ENCODE measurements at regions not wholly inside any gene's neighbourhood (a gene's known extent, or its start where the extent isn't known, plus 50 kb on each side); places are given as distances from the start of the nearest gene placed in this dataset.

DNA sequence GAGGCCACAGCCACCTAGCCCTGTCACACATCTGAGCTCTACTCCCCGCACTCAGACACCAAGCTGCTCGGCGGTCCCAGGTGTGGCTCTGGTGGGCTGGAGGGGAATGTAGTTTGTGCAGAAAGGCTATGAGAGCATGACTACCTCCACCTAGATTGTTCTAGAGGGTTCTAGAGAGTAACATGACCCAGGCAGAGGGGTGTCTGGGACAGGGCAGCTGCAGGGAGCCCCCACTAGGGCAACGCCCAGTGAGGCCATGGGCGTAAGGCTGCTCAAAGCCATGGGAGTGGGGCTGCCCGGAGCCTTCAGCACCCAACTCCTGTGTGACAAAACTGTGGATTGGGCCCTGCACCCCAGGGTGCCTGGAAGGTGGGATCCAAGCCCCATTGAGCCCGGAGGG lies 511.4 kb upstream of the MYT1L start:
- no peaks in the 10 kb centered on the region for H3K27me3 ChIP-seq (ENCODE audit: insufficient read depth, low read length, poor library complexity)

DNA sequence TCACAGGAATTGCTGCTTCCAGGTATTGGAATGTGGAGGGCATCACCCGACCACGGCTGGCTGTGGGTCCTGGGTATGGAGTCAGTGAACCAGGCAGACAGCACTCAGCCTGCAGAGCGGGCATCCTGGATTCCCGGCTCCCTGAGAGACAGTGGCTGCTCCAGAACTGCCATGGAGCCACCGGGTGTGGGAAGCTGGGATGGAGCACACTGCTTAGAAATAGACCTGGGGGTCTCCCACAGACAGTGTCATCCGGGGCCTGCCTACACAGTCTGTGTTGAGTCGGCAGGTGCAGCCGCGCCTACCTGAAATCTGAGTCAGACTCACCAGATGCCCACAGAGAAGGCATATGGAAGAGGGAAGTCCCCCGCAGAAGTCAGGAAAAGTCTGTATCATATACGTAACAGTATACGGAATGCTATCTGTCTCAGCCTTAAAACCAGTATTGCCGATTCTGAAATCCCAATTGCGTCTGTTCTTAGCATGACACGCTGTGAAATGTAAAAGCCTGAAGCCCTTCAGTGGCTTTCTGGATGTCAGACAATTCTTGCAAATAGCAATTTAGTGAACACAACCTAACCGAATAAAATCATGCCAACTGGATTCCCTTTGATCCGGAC lies 509.7 kb upstream of the MYT1L start:
- Histone ChIP-seq H3K56ac (ENCODE audit: low read length) (no peak overlapping the region), H3K9ac (ENCODE audit: low read length) (no peak overlapping the region), H3K27ac (ENCODE audit: low read depth, low read length) (no peak overlapping the region), H3K79me1 (ENCODE audit: low read length) (no peaks in the 10 kb centered on the region), H3K4me1 (ENCODE audit: control insufficient read depth, low read depth, low read length) (no peaks in the 10 kb centered on the region), H3K4me2 (ENCODE audit: low read length) (no peak overlapping the region), H3K27me3 (ENCODE audit: insufficient read depth, low read length, poor library complexity) (no peaks in the 10 kb centered on the region), H3K36me3 (ENCODE audit: control insufficient read depth, insufficient read depth, low read length) (no peaks in the 10 kb centered on the region), H2AK5ac (ENCODE audit: low read length) (no peak overlapping the region), H4K8ac (ENCODE audit: low read depth, low read length) (no peak overlapping the region), H3K4me3 (ENCODE audit: low read length) (no peak overlapping the region), H3K18ac (ENCODE audit: low read length) (no peak overlapping the region), H2BK15ac (replicated peaks; ENCODE audit: low read depth) (no peak overlapping the region), H3K79me2 (ENCODE audit: control insufficient read depth, insufficient read depth, low read length) (no peaks in the 10 kb centered on the region), H4K5ac (ENCODE audit: low read length) (no peak overlapping the region), H3K23ac (ENCODE audit: low read length) (no peak overlapping the region), H2BK5ac (ENCODE audit: low read length) (no peak overlapping the region), H2BK120ac (ENCODE audit: low read depth, low read length) (no peak overlapping the region), H3K4ac (ENCODE audit: low read depth, low read length) (no peak overlapping the region)
- no peak for DNase-seq
- WGBS (ENCODE audit: extremely low coverage, insufficient coverage, low lambda C conversion rate), result no CpG with 5 or more reads among the region's 17 CpGs

More for the DNA sequence above, 511.4 kb upstream of the MYT1L start:
- H4K8ac ChIP-seq (ENCODE audit: low read depth, low read length), result no peak overlapping the region
- no peak overlapping the region for H3K4ac ChIP-seq (ENCODE audit: low read depth, low read length)
- H3K4me3 ChIP-seq (ENCODE audit: low read length), result no peak overlapping the region
- H3K36me3 ChIP-seq (ENCODE audit: control insufficient read depth, insufficient read depth, low read length), result no peaks in the 10 kb centered on the region
- no peak overlapping the region for H3K23ac ChIP-seq (ENCODE audit: low read length)
- H3K18ac ChIP-seq (ENCODE audit: low read length), result no peak overlapping the region
- no peak overlapping the region for H2BK5ac ChIP-seq (ENCODE audit: low read length)
- no peak overlapping the region for H2AK5ac ChIP-seq (ENCODE audit: low read length)
- no peak overlapping the region for H2BK120ac ChIP-seq (ENCODE audit: low read depth, low read length)
- no peaks in the 10 kb centered on the region for H3K79me2 ChIP-seq (ENCODE audit: control insufficient read depth, insufficient read depth, low read length)
- H3K9ac ChIP-seq (ENCODE audit: low read length), result no peak overlapping the region
- H3K56ac ChIP-seq (ENCODE audit: low read length), result no peak overlapping the region
- H3K4me1 ChIP-seq (ENCODE audit: control insufficient read depth, low read depth, low read length), result no peaks in the 10 kb centered on the region
- DNase-seq, result no peak
- no peaks in the 10 kb centered on the region for H3K79me1 ChIP-seq (ENCODE audit: low read length)
- WGBS (ENCODE audit: extremely low coverage, insufficient coverage, low lambda C conversion rate), result no CpG with 5 or more reads among the region's 7 CpGs
- no peak overlapping the region for H3K27ac ChIP-seq (ENCODE audit: low read depth, low read length)
- H2BK15ac ChIP-seq (replicated peaks; ENCODE audit: low read depth), result no peak overlapping the region
- H4K5ac ChIP-seq (ENCODE audit: low read length), result no peak overlapping the region
- no peak overlapping the region for H3K4me2 ChIP-seq (ENCODE audit: low read length)

DNA sequence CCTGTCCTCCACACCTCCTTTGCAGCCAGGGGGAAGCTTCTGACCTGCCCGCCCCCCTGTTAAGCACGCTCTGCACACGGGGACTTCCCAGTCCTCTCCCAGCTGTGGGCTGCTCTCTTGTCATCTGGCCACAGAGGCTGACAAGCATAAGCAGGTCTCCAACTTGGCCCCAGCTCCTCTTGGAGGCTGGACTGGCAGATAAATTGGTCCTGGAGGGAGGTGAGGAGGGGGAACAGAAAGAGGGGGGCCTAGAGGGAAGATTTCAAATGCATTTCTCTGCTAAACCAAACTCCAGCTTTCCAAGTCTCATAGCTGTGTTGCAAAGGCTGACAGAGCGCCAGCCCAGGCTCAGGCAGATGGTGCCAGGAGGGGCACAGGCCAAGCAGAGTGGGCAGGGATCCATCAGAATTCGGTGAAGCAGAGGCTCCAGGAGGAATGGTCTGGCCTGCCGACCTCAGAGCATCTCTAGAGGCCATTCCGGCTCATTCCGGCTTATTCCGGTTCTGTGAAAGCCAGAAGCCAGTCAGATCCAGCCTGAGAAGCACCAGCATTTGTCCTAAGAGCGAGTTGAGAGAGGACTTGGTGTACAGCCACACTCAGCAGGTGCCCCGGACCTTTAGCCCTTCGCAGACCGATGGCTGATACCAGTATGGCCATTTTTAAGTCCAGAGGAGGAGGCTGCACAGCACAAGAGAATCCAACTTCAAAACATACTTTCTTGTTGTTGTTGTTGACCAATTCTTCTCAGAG lies 508.9 kb upstream of the MYT1L start:
- Histone ChIP-seq H3K4me1 (ENCODE audit: control insufficient read depth, low read depth, low read length) (no peaks in the 10 kb centered on the region), H4K5ac (ENCODE audit: low read length) (no peak overlapping the region), H3K79me1 (ENCODE audit: low read length) (no peaks in the 10 kb centered on the region), H2BK5ac (ENCODE audit: low read length) (no peak overlapping the region), H2BK15ac (replicated peaks; ENCODE audit: low read depth) (no peak overlapping the region), H4K8ac (ENCODE audit: low read depth, low read length) (no peak overlapping the region), H3K36me3 (ENCODE audit: control insufficient read depth, insufficient read depth, low read length) (no peaks in the 10 kb centered on the region), H3K27me3 (ENCODE audit: insufficient read depth, low read length, poor library complexity) (no peaks in the 10 kb centered on the region), H3K4ac (ENCODE audit: low read depth, low read length) (no peak overlapping the region), H3K23ac (ENCODE audit: low read length) (no peak overlapping the region), H3K18ac (ENCODE audit: low read length) (no peak overlapping the region), H3K27ac (ENCODE audit: low read depth, low read length) (no peak overlapping the region), H3K9ac (ENCODE audit: low read length) (no peak overlapping the region), H2AK5ac (ENCODE audit: low read length) (no peak overlapping the region), H3K56ac (ENCODE audit: low read length) (no peak overlapping the region), H3K4me3 (ENCODE audit: low read length) (no peak overlapping the region), H3K4me2 (ENCODE audit: low read length) (no peak overlapping the region), H3K79me2 (ENCODE audit: control insufficient read depth, insufficient read depth, low read length) (no peaks in the 10 kb centered on the region), H2BK120ac (ENCODE audit: low read depth, low read length) (no peak overlapping the region)
- no CpG with 5 or more reads among the region's 13 CpGs for whole genome bisulfite sequencing (ENCODE audit: extremely low coverage, insufficient coverage, low lambda C conversion rate)
- no peak for DNase-seq

DNA sequence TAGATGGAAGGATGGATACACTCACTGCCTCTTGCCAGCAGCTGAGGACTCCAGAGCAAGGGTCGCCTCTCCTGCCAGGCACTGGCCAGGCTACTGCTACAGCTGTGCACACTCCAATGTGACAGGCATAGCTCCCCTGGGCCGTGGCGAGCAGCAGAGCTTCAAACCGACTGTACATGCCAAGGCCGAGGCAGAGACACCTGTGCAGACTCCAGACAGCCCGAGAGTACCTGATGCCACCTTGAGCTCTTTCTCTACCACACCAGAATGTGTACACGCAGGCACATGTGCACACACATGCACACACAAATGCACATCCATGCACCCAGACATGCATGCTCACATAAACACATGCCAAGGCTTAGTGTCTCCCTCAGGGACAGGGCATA lies 508.3 kb upstream of the MYT1L start:
- no peak for DNase-seq
- no CpG with 5 or more reads among the region's 7 CpGs for WGBS (ENCODE audit: extremely low coverage, insufficient coverage, low lambda C conversion rate)

DNA sequence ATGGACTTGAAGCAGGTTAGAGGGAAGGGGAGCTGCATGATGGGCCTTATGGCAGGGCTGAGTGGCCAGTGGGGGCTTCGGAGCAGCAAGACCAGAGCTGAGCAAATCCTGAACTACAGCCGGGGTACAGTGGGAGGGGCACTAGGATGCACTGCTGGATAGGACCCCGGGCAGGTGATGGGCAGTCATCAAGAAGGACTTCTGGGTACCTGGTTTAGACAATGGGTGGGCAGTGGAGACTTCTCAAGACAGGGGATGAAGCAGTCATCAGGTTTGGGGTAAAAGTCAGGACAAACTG lies 507.4 kb upstream of the MYT1L start:
- DNase-seq, result no peak
- Histone ChIP-seq H3K79me2 (ENCODE audit: control insufficient read depth, insufficient read depth, low read length) (no peaks in the 10 kb centered on the region), H3K4me2 (ENCODE audit: low read length) (no peak overlapping the region), H3K18ac (ENCODE audit: low read length) (no peak overlapping the region), H3K9ac (ENCODE audit: low read length) (no peak overlapping the region), H3K27ac (ENCODE audit: low read depth, low read length) (no peak overlapping the region), H4K8ac (ENCODE audit: low read depth, low read length) (no peak overlapping the region), H3K4me1 (ENCODE audit: control insufficient read depth, low read depth, low read length) (no peaks in the 10 kb centered on the region), H3K56ac (ENCODE audit: low read length) (no peak overlapping the region), H3K79me1 (ENCODE audit: low read length) (no peaks in the 10 kb centered on the region), H2BK15ac (replicated peaks; ENCODE audit: low read depth) (no peak overlapping the region), H3K36me3 (ENCODE audit: control insufficient read depth, insufficient read depth, low read length) (no peaks in the 10 kb centered on the region), H2AK5ac (ENCODE audit: low read length) (no peak overlapping the region), H2BK120ac (ENCODE audit: low read depth, low read length) (no peak overlapping the region), H3K4ac (ENCODE audit: low read depth, low read length) (no peak overlapping the region), H3K27me3 (ENCODE audit: insufficient read depth, low read length, poor library complexity) (no peaks in the 10 kb centered on the region), H3K4me3 (ENCODE audit: low read length) (no peak overlapping the region), H4K5ac (ENCODE audit: low read length) (no peak overlapping the region), H3K23ac (ENCODE audit: low read length) (no peak overlapping the region), H2BK5ac (ENCODE audit: low read length) (no peak overlapping the region)
- no CpG with 5 or more reads among the region's 3 CpGs for WGBS (ENCODE audit: extremely low coverage, insufficient coverage, low lambda C conversion rate)

More for the DNA sequence above, 508.3 kb upstream of the MYT1L start:
- Histone ChIP-seq H3K27ac (ENCODE audit: low read depth, low read length) (no peak overlapping the region), H2BK15ac (replicated peaks; ENCODE audit: low read depth) (no peak overlapping the region), H3K56ac (ENCODE audit: low read length) (no peak overlapping the region), H3K4me2 (ENCODE audit: low read length) (no peak overlapping the region), H2BK120ac (ENCODE audit: low read depth, low read length) (no peak overlapping the region), H4K5ac (ENCODE audit: low read length) (no peak overlapping the region), H2AK5ac (ENCODE audit: low read length) (no peak overlapping the region), H3K4ac (ENCODE audit: low read depth, low read length) (no peak overlapping the region), H3K27me3 (ENCODE audit: insufficient read depth, low read length, poor library complexity) (no peaks in the 10 kb centered on the region), H2BK5ac (ENCODE audit: low read length) (no peak overlapping the region), H3K36me3 (ENCODE audit: control insufficient read depth, insufficient read depth, low read length) (no peaks in the 10 kb centered on the region), H3K4me3 (ENCODE audit: low read length) (no peak overlapping the region), H3K4me1 (ENCODE audit: control insufficient read depth, low read depth, low read length) (no peaks in the 10 kb centered on the region), H3K79me2 (ENCODE audit: control insufficient read depth, insufficient read depth, low read length) (no peaks in the 10 kb centered on the region), H3K18ac (ENCODE audit: low read length) (no peak overlapping the region), H3K79me1 (ENCODE audit: low read length) (no peaks in the 10 kb centered on the region), H3K23ac (ENCODE audit: low read length) (no peak overlapping the region), H4K8ac (ENCODE audit: low read depth, low read length) (no peak overlapping the region), H3K9ac (ENCODE audit: low read length) (no peak overlapping the region)

Measured in mesendoderm (in vitro differentiated cells).